DMS114 treated with DMSO at 0.1 percent for 48 hours (cell line): ENCODE measurements at regions not wholly inside any gene's neighbourhood (a gene's known extent, or its start where the extent isn't known, plus 50 kb on each side); places are given as distances from the start of the nearest gene placed in this dataset.
"Not testable (repeated sequence)": the region's sequence is repeated elsewhere in the genome, so short reads cannot be mapped to it uniquely, and the experiment has no call there.

Experiments used
- DNase-seq: peaks from one replicate; lab custom pipeline; 2025; ENCODE audit not compliant: unreplicated experiment; lab: John Stamatoyannopoulos, UW

GRCh38 chr2:223459328-223459939, 142.7 kb downstream of the SCG2 start:
- peak; percentile 3 for DNase-seq

GRCh38 chr2:223460209-223460608, 142.0 kb downstream of the SCG2 start:
- no peak for DNase-seq

GRCh38 chr2:223460774-223461211, 141.4 kb downstream of the SCG2 start:
- DNase-seq: no peak

GRCh38 chr2:223464071-223464470, 138.1 kb downstream of the SCG2 start:
- no peak for DNase-seq

GRCh38 chr2:223465793-223466192, 136.4 kb downstream of the SCG2 start:
- DNase-seq: no peak

GRCh38 chr2:223467196-223467595, 135.0 kb downstream of the SCG2 start:
- no peak for DNase-seq

GRCh38 chr2:223469270-223470046, 132.7 kb downstream of the SCG2 start:
- no peak for DNase-seq

GRCh38 chr2:223470602-223471001, 131.6 kb downstream of the SCG2 start:
- DNase-seq: no peak

GRCh38 chr2:223472771-223473170, 129.4 kb downstream of the SCG2 start:
- DNase-seq: no peak

GRCh38 chr2:223474893-223475292, 127.3 kb downstream of the SCG2 start:
- no peak for DNase-seq

GRCh38 chr2:223475901-223476300, 126.3 kb downstream of the SCG2 start:
- no peak for DNase-seq

- DNase-seq: no peak
These were observed 124.8 kb downstream of the SCG2 start for GRCh38 chr2:223477318-223477717.

- DNase-seq: no peak
These were observed 120.7 kb downstream of the SCG2 start for GRCh38 chr2:223481486-223481885.

- no peak for DNase-seq
These were observed 115.4 kb downstream of the SCG2 start for GRCh38 chr2:223486751-223487150.

- DNase-seq: no peak
These were observed 114.8 kb downstream of the SCG2 start for GRCh38 chr2:223487214-223487846.

- no peak for DNase-seq
These were observed 113.3 kb downstream of the SCG2 start for GRCh38 chr2:223488814-223489213.

- DNase-seq: no peak
These were observed 107.7 kb downstream of the SCG2 start for GRCh38 chr2:223494496-223494895.

GRCh38 chr2:223494942-223495341, 107.2 kb downstream of the SCG2 start:
- DNase-seq: no peak

- DNase-seq: not testable (repeated sequence)
These were observed 105.3 kb downstream of the SCG2 start for GRCh38 chr2:223496853-223497252.

- DNase-seq: no peak
These were observed 101.5 kb downstream of the SCG2 start for GRCh38 chr2:223500709-223501108.

GRCh38 chr2:223501641-223502040, 100.5 kb downstream of the SCG2 start:
- no peak for DNase-seq

GRCh38 chr2:223503746-223504145, 98.4 kb downstream of the SCG2 start:
- DNase-seq: no peak
